Glutamatergic neuron (in vitro differentiated cells): ENCODE measurements at regions not wholly inside any gene's neighbourhood (a gene's known extent, or its start where the extent isn't known, plus 50 kb on each side); places are given as distances from the start of the nearest gene placed in this dataset.

ENCODE experiments used
- DNase-seq: peaks from one replicate; pipeline ENCODE4 v3.0.0; 2022
- H3K27ac Mint-ChIP-seq: one replicate; pipeline ENCODE4 v1.8.0; 2020; ENCODE audit warnings: mild to moderate bottlenecking, mixed read lengths, inconsistent platforms; ENCODE audit not compliant: unreplicated experiment
- H3K27me3 Mint-ChIP-seq: one replicate; pipeline ENCODE4 v1.8.0; 2020; ENCODE audit warnings: mild to moderate bottlenecking, moderate library complexity, mixed read lengths, inconsistent platforms; ENCODE audit not compliant: unreplicated experiment
- H3K36me3 Mint-ChIP-seq: one replicate; pipeline ENCODE4 v1.8.0; 2020; ENCODE audit warnings: mild to moderate bottlenecking, mixed read lengths, inconsistent platforms; ENCODE audit not compliant: unreplicated experiment
- H3K4me1 Mint-ChIP-seq: one replicate; pipeline ENCODE4 v1.8.0; 2020; ENCODE audit warnings: mild to moderate bottlenecking, low read depth, mixed read lengths, inconsistent platforms; ENCODE audit not compliant: unreplicated experiment
- H3K4me3 Mint-ChIP-seq: one replicate; pipeline ENCODE4 v1.8.0; 2020; ENCODE audit warnings: mild to moderate bottlenecking, mixed read lengths, inconsistent platforms; ENCODE audit not compliant: unreplicated experiment
- H3K9me3 Mint-ChIP-seq: one replicate; pipeline ENCODE4 v1.8.0; 2020; ENCODE audit warnings: mild to moderate bottlenecking, moderate library complexity, mixed read lengths, inconsistent platforms; ENCODE audit not compliant: unreplicated experiment
- CTCF ChIP-seq: fragments of 200-600 bp; sonication (generic); IDR thresholded peaks from one replicate; pipeline ENCODE4 v1.5.0; 2021; ENCODE audit not compliant: partially characterized antibody, unreplicated experiment

DNA sequence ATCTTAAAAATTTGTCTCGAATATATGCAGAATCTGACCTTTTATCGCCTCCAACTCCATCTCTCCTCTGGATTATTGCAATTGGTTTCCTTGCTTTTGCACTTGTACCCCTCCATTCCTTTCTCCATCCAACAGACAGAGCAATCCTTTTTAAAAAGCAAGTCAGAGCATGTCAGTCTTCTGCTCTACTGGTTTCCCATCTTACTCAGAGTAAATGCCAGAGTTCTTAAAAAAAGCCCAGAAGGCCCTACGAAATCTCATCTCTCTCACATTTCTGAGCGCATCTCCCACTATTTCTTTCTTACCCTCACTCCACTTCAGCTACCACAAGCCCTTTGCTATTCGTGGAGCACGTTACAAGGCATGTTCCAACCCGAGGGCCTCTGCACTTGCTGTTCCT is 236.9 kb upstream of the DDHD1 start:
- no peak for TF ChIP-seq CTCF
- H3K36me3 Mint-ChIP-seq = peaks cover 6% of the 10 kb centered on the region
- no peak for DNase-seq
- no peak overlapping the region for H3K4me3 Mint-ChIP-seq
- H3K9me3 Mint-ChIP-seq = peaks cover 7% of the 10 kb centered on the region
- H3K4me1 Mint-ChIP-seq = no peaks in the 10 kb centered on the region
- H3K27ac Mint-ChIP-seq = no peak overlapping the region
- H3K27me3 Mint-ChIP-seq = no peaks in the 10 kb centered on the region

DNA sequence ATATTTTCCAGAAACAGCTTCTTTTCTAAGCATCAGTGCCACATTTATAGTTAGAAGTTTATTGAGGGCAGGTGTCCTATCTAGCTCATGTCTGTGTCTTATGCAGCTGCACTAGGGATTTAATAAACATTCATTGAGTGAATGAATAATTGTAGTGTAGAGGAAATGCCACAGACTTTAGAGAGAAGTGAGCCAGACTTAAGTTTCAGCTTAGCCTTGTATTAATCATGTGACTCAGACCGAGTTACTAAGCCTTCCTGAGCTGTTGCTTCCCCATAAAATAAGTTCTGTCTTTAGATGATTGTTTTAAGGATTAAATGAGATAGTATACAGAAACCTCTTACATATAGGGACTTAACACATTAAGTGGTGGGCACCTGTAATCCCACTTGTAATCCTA is 236.1 kb upstream of the DDHD1 start:
- peaks cover 3% of the 10 kb centered on the region for H3K9me3 Mint-ChIP-seq
- peaks cover 3% of the 10 kb centered on the region for H3K36me3 Mint-ChIP-seq
- no peaks in the 10 kb centered on the region for H3K4me1 Mint-ChIP-seq
- no peaks in the 10 kb centered on the region for H3K27me3 Mint-ChIP-seq
- no peak for DNase-seq
- TF ChIP-seq CTCF = no peak
- H3K27ac Mint-ChIP-seq = no peak overlapping the region
- no peak overlapping the region for H3K4me3 Mint-ChIP-seq

- H3K27me3 Mint-ChIP-seq = no peaks in the 10 kb centered on the region
- DNase-seq = no peak
- no peaks in the 10 kb centered on the region for H3K4me1 Mint-ChIP-seq
- no peaks in the 10 kb centered on the region for H3K36me3 Mint-ChIP-seq
- no peak overlapping the region for H3K27ac Mint-ChIP-seq
- H3K9me3 Mint-ChIP-seq = peaks cover 1% of the 10 kb centered on the region
- TF ChIP-seq CTCF = no peak
- no peak overlapping the region for H3K4me3 Mint-ChIP-seq
These were observed 233.2 kb upstream of the DDHD1 start for GRCh38 chr14:53386362-53386761.

DNA sequence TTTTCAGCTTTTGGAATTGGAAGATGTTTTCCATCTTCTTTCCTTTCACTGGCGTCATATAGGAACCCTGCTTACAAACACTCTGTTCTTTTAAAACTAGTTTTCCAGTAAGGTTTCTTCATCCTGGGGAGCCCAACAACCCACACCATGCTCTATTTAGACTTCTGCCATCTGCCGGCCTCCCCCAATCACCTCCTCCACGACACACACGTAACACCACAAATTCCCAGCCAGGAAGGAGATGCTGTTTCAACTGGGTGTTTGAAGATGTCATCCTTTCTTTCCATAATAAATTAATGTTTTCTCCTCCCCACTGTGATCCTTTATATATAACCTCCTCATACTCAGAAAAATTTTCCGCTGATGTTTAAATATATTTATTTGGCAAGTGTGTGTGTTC is 231.4 kb upstream of the DDHD1 start:
- H3K36me3 Mint-ChIP-seq = no peaks in the 10 kb centered on the region
- H3K4me3 Mint-ChIP-seq = no peak overlapping the region
- no peaks in the 10 kb centered on the region for H3K4me1 Mint-ChIP-seq
- no peak for TF ChIP-seq CTCF
- no peak overlapping the region for H3K27ac Mint-ChIP-seq
- no peaks in the 10 kb centered on the region for H3K9me3 Mint-ChIP-seq
- no peaks in the 10 kb centered on the region for H3K27me3 Mint-ChIP-seq
- DNase-seq = no peak

GRCh38 chr14:53384073-53384472 is 230.9 kb upstream of the DDHD1 start:
- no peak overlapping the region for H3K4me3 Mint-ChIP-seq
- no peak for DNase-seq
- no peak for TF ChIP-seq CTCF
- no peak overlapping the region for H3K27ac Mint-ChIP-seq
- no peaks in the 10 kb centered on the region for H3K4me1 Mint-ChIP-seq
- no peaks in the 10 kb centered on the region for H3K9me3 Mint-ChIP-seq
- H3K27me3 Mint-ChIP-seq = no peaks in the 10 kb centered on the region
- H3K36me3 Mint-ChIP-seq = no peaks in the 10 kb centered on the region
